T-helper 1 cell (primary cell): ENCODE measurements at regions not wholly inside any gene's neighbourhood (a gene's known extent, or its start where the extent isn't known, plus 50 kb on each side); places are given as distances from the start of the nearest gene placed in this dataset.

Source experiments
- DNase-seq, 5 donors: peaks; one replicate each; pipeline ENCODE4 v3.0.0-alpha.2; 2012 to 2020

GRCh38 chr14:65187421-65188049, 85.2 kb upstream of the MAX start:
- DNase-seq, result no peak

- DNase-seq, result no peak
These were observed 88.0 kb upstream of the MAX start for GRCh38 chr14:65190312-65190711.

- no peak for DNase-seq
These were observed 89.4 kb upstream of the MAX start for GRCh38 chr14:65191716-65192115.

GRCh38 chr14:65192686-65193085, 90.4 kb upstream of the MAX start:
- DNase-seq, result no peak

- DNase-seq, result no peak
These were observed 91.7 kb upstream of the MAX start for GRCh38 chr14:65193916-65194590.

GRCh38 chr14:65195042-65195719, 92.9 kb upstream of the MAX start:
- peak in 1 of 5 donors; percentile 26 for DNase-seq

- DNase-seq, result no peak
These were observed 96.0 kb upstream of the MAX start for GRCh38 chr14:65198346-65198745.

- DNase-seq, result no peak
These were observed 98.1 kb upstream of the MAX start for GRCh38 chr14:65200454-65200853.

GRCh38 chr14:65203574-65203973, 101.3 kb upstream of the MAX start:
- no peak for DNase-seq

GRCh38 chr14:65204056-65204455, 101.7 kb upstream of the MAX start:
- no peak for DNase-seq

GRCh38 chr14:65206078-65206447, 103.7 kb upstream of the MAX start:
- no peak for DNase-seq

- DNase-seq, result peak in 1 of 5 donors; percentile 78
These were observed 104.3 kb upstream of the MAX start for GRCh38 chr14:65206448-65207096.

GRCh38 chr14:65208548-65208947, 106.2 kb upstream of the MAX start:
- DNase-seq, result no peak

- DNase-seq, result peak in 1 of 5 donors; percentile 80
These were observed 108.0 kb upstream of the MAX start for GRCh38 chr14:65210118-65210821.

- no peak for DNase-seq
These were observed 108.5 kb upstream of the MAX start for GRCh38 chr14:65210822-65211182.

- DNase-seq, result peak in 1 of 5 donors; percentile 64
These were observed 109.1 kb upstream of the MAX start for GRCh38 chr14:65211341-65211987.

GRCh38 chr14:65213316-65213715, 111.0 kb upstream of the MAX start:
- no peak for DNase-seq

- DNase-seq, result no peak
These were observed 112.4 kb upstream of the MAX start for GRCh38 chr14:65214741-65215140.

GRCh38 chr14:65219353-65219752, 117.0 kb upstream of the MAX start:
- no peak for DNase-seq

- peak in 4 of 5 donors; percentile 17 to 72 (median 30) for DNase-seq
These were observed 120.1 kb upstream of the MAX start for GRCh38 chr14:65222440-65222858.

GRCh38 chr14:65223636-65224035, 121.3 kb upstream of the MAX start:
- peak in 1 of 5 donors; percentile 61 for DNase-seq

GRCh38 chr14:65224799-65225198, 122.5 kb upstream of the MAX start:
- DNase-seq, result no peak
